Fibroblast of pulmonary artery (primary cell): ENCODE measurements at regions not wholly inside any gene's neighbourhood (a gene's known extent, or its start where the extent isn't known, plus 50 kb on each side); places are given as distances from the start of the nearest gene placed in this dataset.

Experiments used
- DNase-seq: peaks from one replicate; pipeline ENCODE4 v3.0.0-alpha.2; 2010; ENCODE audit warnings: low read depth
- H3K4me3 ChIP-seq: replicated peaks from 2 replicates; pipeline ENCODE4 v1.5.1; 2011; ENCODE audit warnings: low read depth, mild to moderate bottlenecking, control low read depth, low read length, moderate library complexity
- CTCF ChIP-seq: IDR thresholded peaks from 2 replicates; pipeline ENCODE4 v1.5.1; 2011; ENCODE audit warnings: mild to moderate bottlenecking, control low read depth, low read length, inconsistent platforms; ENCODE audit errors: missing control alignments

DNA sequence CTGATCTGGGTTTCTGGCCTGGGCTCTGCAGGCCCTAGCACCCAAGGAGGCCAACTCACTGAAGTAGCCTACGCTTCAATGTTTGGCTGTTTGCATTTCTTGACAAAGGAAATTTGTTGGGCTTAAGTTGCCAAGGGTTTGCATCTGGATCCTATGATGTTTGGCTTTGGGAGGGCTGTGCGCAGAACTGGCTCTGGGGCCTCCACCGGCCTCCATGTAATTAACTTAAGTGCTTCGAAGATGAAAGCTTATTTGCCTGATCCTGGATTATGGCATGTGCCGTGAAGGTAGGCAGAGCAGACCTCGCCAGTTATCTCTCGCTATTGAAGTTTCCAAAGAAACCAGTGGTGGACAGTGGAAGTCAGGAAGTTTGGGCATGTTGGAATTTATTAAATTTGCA is 124.3 kb upstream of the STX18 start:
- DNase-seq, result no peak
- no peak overlapping the region for H3K4me3 ChIP-seq
- no peak for TF ChIP-seq CTCF

DNA sequence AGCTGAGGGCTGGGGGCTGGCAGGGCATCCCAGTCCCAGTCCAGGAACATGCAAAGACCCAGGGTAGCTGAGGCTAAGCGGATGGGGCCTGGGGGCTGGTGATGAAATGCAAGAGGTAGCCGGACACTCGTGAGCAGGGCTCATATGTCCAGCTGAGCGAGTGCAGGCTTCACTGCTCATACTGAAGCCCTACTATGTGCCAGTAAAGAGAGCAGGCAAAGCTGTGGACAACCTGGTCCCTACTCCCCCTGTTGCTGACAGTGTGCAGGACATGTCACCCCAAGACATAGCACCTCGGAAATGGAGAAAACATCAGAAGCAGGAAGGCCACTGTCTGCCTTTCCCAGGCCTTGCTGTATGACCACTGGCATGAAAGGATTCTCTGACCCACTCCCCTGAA is 122.4 kb upstream of the STX18 start:
- no peak overlapping the region for H3K4me3 ChIP-seq
- TF ChIP-seq CTCF, result no peak
- no peak for DNase-seq

DNA sequence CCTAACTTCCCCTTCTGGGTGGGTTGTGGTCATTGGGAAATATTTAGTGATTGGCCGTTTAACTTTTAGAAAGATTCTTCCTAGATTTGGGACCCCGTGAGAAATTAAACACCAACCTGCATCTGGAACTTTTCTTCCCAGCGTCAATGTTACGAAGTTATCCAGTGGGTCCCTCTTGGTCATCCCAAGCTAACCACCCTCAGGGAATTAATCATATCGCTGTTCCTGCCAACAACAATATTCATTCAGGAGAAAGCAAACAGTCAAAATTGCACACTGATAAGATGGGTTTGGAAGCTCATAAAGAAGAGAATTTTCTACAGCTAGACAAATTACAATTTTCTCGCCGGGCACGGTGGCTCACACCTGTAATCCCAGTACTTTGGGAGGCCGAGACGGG is 121.2 kb upstream of the STX18 start:
- H3K4me3 ChIP-seq, result no peak overlapping the region
- peak; percentile 48 for DNase-seq

GRCh38 chr4:4662230-4662629 is 120.4 kb upstream of the STX18 start:
- no peak overlapping the region for H3K4me3 ChIP-seq
- TF ChIP-seq CTCF, result no peak
- no peak for DNase-seq

More for the DNA sequence above, 121.2 kb upstream of the STX18 start:
- no peak for TF ChIP-seq CTCF

GRCh38 chr4:4659871-4660651 is 118.2 kb upstream of the STX18 start:
- no peak for TF ChIP-seq CTCF
- peak; percentile 84 for DNase-seq
- H3K4me3 ChIP-seq, result no peak overlapping the region

DNA sequence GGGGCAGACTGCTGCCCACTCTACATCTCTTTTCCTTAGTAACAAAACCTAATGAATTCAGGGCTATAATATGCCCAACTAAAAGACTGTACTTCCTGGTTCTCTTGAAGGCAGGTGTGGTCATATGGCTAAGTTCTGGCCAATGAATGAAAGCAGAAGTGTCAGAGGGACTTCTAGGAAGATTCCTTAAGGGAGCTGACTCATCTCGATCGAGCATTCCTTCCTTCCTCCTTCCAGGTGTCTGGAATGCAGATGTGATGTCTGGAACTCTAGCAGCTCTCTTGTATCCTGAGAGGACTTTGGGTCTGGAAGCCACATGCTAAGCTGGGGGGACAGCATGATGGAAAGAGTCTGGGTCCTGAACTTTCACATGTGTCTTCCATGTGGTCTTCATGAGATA is 116.2 kb upstream of the STX18 start:
- no peak overlapping the region for H3K4me3 ChIP-seq
- no peak for DNase-seq
- TF ChIP-seq CTCF, result no peak

DNA sequence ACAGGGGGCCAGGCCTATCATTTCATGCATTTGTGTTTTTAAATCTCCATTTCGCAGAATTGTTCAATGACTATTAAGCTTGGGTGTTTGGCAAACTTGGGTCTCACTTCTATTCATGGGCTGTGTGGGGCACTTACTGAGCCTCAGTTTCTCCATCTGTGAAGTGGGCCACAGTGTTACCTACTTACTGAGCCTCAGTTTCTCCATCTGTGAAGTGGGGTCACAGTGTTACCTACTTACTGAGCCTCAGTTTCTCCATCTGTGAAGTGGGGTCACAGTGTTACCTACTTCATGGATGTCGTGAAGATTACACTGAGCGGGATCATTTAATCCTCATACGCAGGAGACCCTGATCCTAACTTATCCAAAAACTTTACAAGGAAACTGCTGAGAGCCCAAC is 115.1 kb upstream of the STX18 start:
- no peak for DNase-seq
- TF ChIP-seq CTCF, result no peak

More for the DNA sequence above, 115.1 kb upstream of the STX18 start:
- no peak overlapping the region for H3K4me3 ChIP-seq
